HG02885 (cell line): ENCODE measurements at regions not wholly inside any gene's neighbourhood (a gene's known extent, or its start where the extent isn't known, plus 50 kb on each side); places are given as distances from the start of the nearest gene placed in this dataset.

Source experiments
- ATAC-seq: cut with Tn5 transposase; IDR thresholded peaks from one replicate; pipeline ENCODE4 v1.9.1; 2021; ENCODE audit warnings: mild to moderate bottlenecking; ENCODE audit not compliant: unreplicated experiment, poor library complexity

GRCh38 chr11:91209751-91210150 lies 986.9 kb upstream of the CHORDC1 start:
- ATAC-seq: no peak

DNA sequence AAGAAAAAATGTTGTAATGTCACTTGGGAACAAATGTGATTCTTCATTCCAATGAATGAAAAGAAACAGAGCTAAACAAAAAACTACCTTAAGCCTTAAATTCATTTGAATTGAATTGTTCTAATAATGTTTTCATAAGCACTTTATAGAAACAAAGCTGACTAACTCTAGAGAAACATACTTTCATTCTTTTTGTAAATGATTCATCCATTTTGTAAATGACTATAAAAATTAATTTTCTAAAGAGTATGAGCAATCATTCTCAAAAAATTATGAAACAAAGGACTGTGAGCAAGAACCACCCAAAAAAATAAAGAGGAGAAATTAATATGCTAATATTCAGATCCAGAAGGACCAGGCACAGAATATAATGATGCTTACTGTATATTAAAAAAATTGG lies 986.5 kb upstream of the CHORDC1 start:
- no peak for ATAC-seq

- no peak for ATAC-seq
Observed at GRCh38 chr11:91199866-91200265, 977.0 kb upstream of the CHORDC1 start.

DNA sequence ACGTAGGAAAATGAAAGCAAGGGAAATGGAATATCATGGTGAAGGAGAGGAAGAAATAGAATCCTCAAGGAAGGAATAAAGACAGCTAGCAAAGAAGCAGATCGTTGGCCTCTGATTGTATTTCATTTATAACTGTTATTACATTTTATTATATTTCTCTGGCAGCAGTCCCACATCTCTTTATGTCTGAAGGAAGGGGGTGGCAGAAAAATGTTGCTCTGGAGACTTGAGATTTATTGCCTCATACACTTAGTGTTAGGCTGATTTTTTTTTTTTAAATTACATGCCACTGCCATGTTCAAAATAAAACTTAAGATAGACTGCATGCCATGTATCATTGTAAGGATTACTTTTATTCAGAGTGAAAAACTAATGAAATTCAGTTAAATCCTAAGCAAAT lies 971.7 kb upstream of the CHORDC1 start:
- no peak for ATAC-seq

GRCh38 chr11:91188484-91188883 lies 965.6 kb upstream of the CHORDC1 start:
- ATAC-seq: no peak

DNA sequence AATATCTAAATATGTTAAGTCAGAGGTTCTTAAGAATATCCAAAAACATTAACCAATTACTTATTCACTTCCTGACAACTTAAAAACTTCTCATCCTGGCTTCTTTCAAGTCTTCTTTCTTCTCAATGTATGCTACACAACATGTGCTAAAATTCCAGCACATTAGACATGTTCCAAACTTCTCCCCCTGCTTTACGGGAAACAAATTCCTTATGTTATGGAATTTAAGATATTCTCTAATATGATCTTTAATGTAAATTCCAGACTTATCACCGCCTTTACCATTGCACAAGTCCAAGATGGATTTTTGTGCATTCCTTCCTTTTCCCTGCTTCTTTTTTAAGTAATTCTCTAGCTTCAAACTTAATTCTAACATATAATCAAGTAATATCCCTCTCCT lies 964.5 kb upstream of the CHORDC1 start:
- ATAC-seq: no peak

DNA sequence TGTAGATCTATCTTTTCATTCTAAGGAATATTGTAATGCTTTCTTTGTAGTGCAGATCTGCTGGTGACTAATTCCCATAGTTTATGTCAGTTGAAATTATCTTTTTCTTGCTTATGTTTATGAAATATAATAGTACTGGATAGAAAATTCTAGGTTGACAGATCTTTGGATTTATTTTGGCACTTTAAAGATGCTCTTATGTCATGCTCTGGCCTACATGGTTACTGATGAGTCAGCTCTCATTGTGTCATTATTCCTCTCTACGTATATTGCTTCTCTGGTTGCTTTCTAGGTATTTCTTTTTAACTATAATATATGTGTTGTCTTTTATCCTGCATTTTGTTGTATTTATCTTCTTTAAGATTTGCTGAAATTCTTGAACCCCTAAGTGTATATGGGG lies 955.5 kb upstream of the CHORDC1 start:
- ATAC-seq: no peak

GRCh38 chr11:91174734-91175133 lies 951.9 kb upstream of the CHORDC1 start:
- ATAC-seq: no peak

GRCh38 chr11:91174193-91174592 lies 951.3 kb upstream of the CHORDC1 start:
- no peak for ATAC-seq

DNA sequence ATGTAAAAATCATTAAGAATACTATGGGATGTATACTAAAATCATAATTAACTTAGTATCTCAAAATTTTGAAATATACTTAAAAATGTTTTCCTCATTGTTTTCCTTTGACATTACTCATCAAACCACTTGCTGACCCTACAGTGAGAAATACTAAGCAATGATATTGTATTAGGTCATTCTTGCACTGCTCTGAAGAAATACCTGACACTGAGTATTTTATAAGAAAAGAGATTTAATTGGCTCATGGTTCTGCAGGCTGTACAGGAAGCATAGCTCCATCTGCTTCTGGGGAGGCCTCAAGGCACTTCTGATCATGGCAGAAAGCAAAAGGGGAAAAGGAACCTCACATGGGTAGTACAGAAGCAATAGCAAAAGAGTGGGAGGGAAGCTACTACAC lies 950.9 kb upstream of the CHORDC1 start:
- ATAC-seq: no peak

DNA sequence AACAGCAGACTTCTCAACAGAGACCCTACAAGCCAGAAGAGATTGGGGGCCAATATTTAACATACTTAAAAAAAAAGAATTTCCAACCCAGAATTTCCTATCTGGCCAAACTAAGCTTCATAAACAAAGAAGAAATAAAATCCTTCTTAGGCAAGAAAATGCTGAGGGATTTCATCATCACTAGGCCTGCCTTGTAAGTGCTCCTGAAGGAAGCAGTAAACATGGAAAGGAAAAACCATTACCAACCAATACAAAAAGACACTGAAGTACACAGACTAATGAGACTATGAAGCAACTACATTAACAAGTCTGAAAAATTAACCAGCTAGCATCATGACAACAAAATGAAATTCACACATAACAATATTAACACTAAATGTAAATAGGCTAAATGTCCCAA lies 947.9 kb upstream of the CHORDC1 start:
- ATAC-seq: no peak

- no peak for ATAC-seq
Observed at GRCh38 chr11:91164452-91164822, 941.6 kb upstream of the CHORDC1 start.

- ATAC-seq: no peak
Observed at GRCh38 chr11:91163619-91164451, 941.0 kb upstream of the CHORDC1 start.

GRCh38 chr11:91160661-91161060 lies 937.8 kb upstream of the CHORDC1 start:
- ATAC-seq: no peak

DNA sequence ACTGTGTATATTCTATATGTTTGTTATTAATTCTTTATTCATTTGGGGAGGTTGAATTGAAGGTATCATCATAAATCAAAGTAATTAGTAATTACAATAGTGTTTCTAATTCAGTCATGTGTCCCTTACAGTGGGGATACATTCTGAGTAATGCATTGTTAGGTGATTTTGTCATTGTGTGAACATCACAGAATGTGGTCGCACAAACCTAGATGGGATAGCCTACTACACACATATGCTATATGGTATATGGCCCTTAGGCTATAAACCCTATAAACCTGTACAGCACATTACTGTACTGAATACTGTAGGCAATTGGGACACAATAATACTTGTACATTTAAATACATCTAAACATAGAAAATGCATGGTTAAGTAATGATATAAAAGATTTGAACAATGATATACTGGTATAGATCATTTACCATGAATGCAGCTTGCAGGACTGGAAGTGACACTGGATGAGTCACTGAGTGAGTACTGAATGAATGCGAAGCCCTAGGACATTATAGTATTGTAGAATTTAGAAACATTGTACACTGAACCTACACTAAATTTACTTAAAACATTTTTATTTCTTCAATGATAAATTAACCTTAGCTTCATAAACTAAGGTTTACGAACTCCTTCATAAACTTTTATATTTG lies 936.2 kb upstream of the CHORDC1 start:
- ATAC-seq: no peak

DNA sequence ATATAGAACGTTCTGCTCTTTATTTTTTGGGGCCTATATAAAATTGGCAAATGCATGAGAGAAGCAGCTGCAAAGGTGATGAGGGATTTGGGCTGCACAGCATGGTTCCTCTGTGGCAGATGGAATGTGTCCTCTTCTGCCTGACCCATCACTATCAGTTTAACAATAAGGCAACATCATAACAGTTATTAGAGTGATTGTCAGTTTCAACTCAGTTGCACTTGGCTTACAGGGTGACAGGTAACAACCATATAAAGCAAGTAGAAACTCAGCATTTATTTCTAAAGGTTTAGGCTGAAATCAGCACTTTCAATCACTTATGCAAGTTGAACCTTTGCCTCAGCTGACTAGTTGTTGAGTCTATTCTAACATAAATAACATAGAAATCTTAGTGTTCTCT lies 935.4 kb upstream of the CHORDC1 start:
- ATAC-seq: no peak

- ATAC-seq: no peak
Observed at GRCh38 chr11:91156041-91156440, 933.2 kb upstream of the CHORDC1 start.

- no peak for ATAC-seq
Observed at GRCh38 chr11:91147885-91148284, 925.0 kb upstream of the CHORDC1 start.

- ATAC-seq: no peak
Observed at GRCh38 chr11:91141655-91142054, 918.8 kb upstream of the CHORDC1 start.

- no peak for ATAC-seq
Observed at GRCh38 chr11:91136631-91137030, 913.8 kb upstream of the CHORDC1 start.

DNA sequence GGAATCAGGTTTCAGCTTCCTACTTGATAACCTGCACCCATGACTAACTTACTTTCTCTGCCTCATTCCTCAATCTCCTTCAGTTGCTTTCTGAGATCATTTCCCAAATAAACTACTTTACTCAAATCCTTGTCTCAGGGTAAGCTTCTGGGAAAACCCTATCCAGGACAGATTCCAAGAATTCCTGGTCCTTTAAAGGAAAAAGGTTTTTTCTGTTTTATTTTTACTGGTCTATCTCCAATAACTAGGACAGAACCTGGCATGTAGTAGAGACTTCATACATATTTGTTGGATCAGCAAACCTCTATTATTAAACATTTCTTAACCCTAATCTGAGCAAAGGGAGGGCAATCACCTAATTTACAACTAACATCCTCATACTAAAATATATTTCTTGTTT lies 910.5 kb upstream of the CHORDC1 start:
- no peak for ATAC-seq

- ATAC-seq: no peak
Observed at GRCh38 chr11:91129596-91129995, 906.7 kb upstream of the CHORDC1 start.
